ENCODE measurements at regions not wholly inside any gene's neighbourhood (a gene's known extent, or its start where the extent isn't known, plus 50 kb on each side); places are given as distances from the start of the nearest gene placed in this dataset.

GRCh38 chr18:38010037-38010436 is 444.4 kb upstream of the CELF4 start:
- H3K9me3 ChIP-seq: no peaks in the 10 kb centered on the region
- WGBS, 5 donors: 70 to 78% (median 72%) methylated on average over 2 of the region's 2 CpGs
- H3K4me3 ChIP-seq: no peak overlapping the region
- intact Hi-C loops (cut with DNase I; ENCODE audit: low total_unique reads): no loop called here
- no peak overlapping the region for H3K27ac ChIP-seq
- no peaks in the 10 kb centered on the region for H3K36me3 ChIP-seq
- no peaks in the 10 kb centered on the region for H3K4me1 ChIP-seq
- no peak for DNase-seq
- no peaks in the 10 kb centered on the region for H3K27me3 ChIP-seq (replicated peaks in 1 of 7)
- TF ChIP-seq POLR2AphosphoS5 (IDR thresholded peaks at IDR 0.05) (no peak), POLR2A (IDR thresholded peaks at IDR 0.05) (no peak), CTCF (IDR thresholded peaks at IDR 0.05 in 8 of 11, conservative IDR thresholded peaks at IDR 0.05 in 3 of 11) (no peak)

- H3K27ac ChIP-seq: no peak overlapping the region
- intact Hi-C loops (cut with DNase I; ENCODE audit: low total_unique reads): no loop called here
- H3K9me3 ChIP-seq: no peaks in the 10 kb centered on the region
- no peaks in the 10 kb centered on the region for H3K36me3 ChIP-seq
- 53 to 77% (median 59%) methylated on average over 1 of the region's 1 CpG for WGBS, 5 donors
- DNase-seq: no peak
- H3K27me3 ChIP-seq (replicated peaks in 1 of 7): no peaks in the 10 kb centered on the region
- TF ChIP-seq POLR2AphosphoS5 (IDR thresholded peaks at IDR 0.05) (no peak), CTCF (IDR thresholded peaks at IDR 0.05 in 8 of 11, conservative IDR thresholded peaks at IDR 0.05 in 3 of 11) (no peak), POLR2A (IDR thresholded peaks at IDR 0.05) (no peak)
- H3K4me1 ChIP-seq: no peaks in the 10 kb centered on the region
- no peak overlapping the region for H3K4me3 ChIP-seq
These were observed 443.7 kb upstream of the CELF4 start for GRCh38 chr18:38009320-38009719.

GRCh38 chr18:38007676-38008330 is 442.2 kb upstream of the CELF4 start:
- no peak for DNase-seq
- Histone ChIP-seq H3K27me3 (replicated peaks in 1 of 7) (no peaks in the 10 kb centered on the region), H3K36me3 (no peaks in the 10 kb centered on the region), H3K27ac (no peak overlapping the region), H3K4me3 (no peak overlapping the region), H3K4me1 (no peaks in the 10 kb centered on the region), H3K9me3 (peaks cover 0 to 8% (median 0%) of the 10 kb centered on the region in 8 donors)
- TF ChIP-seq POLR2AphosphoS5 (IDR thresholded peaks at IDR 0.05) (no peak), POLR2A (IDR thresholded peaks at IDR 0.05) (no peak), CTCF (IDR thresholded peaks at IDR 0.05 in 8 of 11, conservative IDR thresholded peaks at IDR 0.05 in 3 of 11) (no peak)
- intact Hi-C loops (cut with DNase I; ENCODE audit: low total_unique reads): no loop called here
- WGBS, 5 donors: 75 to 92% (median 87%) methylated on average over 6 of the region's 6 CpGs

- TF ChIP-seq CTCF (IDR thresholded peaks at IDR 0.05 in 8 of 11, conservative IDR thresholded peaks at IDR 0.05 in 3 of 11) (no peak), POLR2A (IDR thresholded peaks at IDR 0.05) (no peak), POLR2AphosphoS5 (IDR thresholded peaks at IDR 0.05) (no peak)
- Histone ChIP-seq H3K27ac (no peak overlapping the region), H3K36me3 (no peaks in the 10 kb centered on the region), H3K27me3 (replicated peaks in 1 of 7) (no peaks in the 10 kb centered on the region), H3K4me3 (no peak overlapping the region), H3K9me3 (peaks cover 0 to 8% (median 0%) of the 10 kb centered on the region in 8 donors), H3K4me1 (no peaks in the 10 kb centered on the region)
- intact Hi-C loops (cut with DNase I; ENCODE audit: low total_unique reads): no loop called here
- DNase-seq: no peak
These were observed 441.4 kb upstream of the CELF4 start for GRCh38 chr18:38007026-38007425.
